Fibroblast of villous mesenchyme (primary cell): ENCODE measurements at regions not wholly inside any gene's neighbourhood (a gene's known extent, or its start where the extent isn't known, plus 50 kb on each side); places are given as distances from the start of the nearest gene placed in this dataset.

ENCODE experiments used
- DNase-seq: peaks from one replicate; pipeline ENCODE4 v3.0.0-alpha.2; 2010; ENCODE audit warnings: low read depth
- H3K4me3 ChIP-seq: 2 replicates; pipeline ENCODE4 v1.5.1; 2011; ENCODE audit warnings: low read depth, mild to moderate bottlenecking, low read length
- CTCF ChIP-seq: IDR thresholded peaks from 2 replicates; pipeline ENCODE4 v1.5.1; 2012; ENCODE audit warnings: low read depth, mild to moderate bottlenecking, low read length; ENCODE audit not compliant: insufficient read depth

- no peak for DNase-seq
- no peak for TF ChIP-seq CTCF
- no peak overlapping the region for H3K4me3 ChIP-seq
Observed at GRCh38 chr11:59302991-59303390, 55.7 kb upstream of the OR5AN1 start.

GRCh38 chr11:59295435-59295834, 63.3 kb upstream of the OR5AN1 start:
- DNase-seq: no peak
- TF ChIP-seq CTCF: no peak
- H3K4me3 ChIP-seq: no peak overlapping the region

GRCh38 chr11:59292611-59293010, 66.1 kb upstream of the OR5AN1 start:
- no peak overlapping the region for H3K4me3 ChIP-seq
- no peak for DNase-seq

GRCh38 chr11:59291228-59291627, 67.5 kb upstream of the OR5AN1 start:
- TF ChIP-seq CTCF: no peak
- DNase-seq: no peak
- no peak overlapping the region for H3K4me3 ChIP-seq

More at GRCh38 chr11:59292611-59293010, 66.1 kb upstream of the OR5AN1 start:
- TF ChIP-seq CTCF: no peak

GRCh38 chr11:59289356-59290181, 69.1 kb upstream of the OR5AN1 start:
- no peak for DNase-seq

GRCh38 chr11:59285716-59286260, 72.9 kb upstream of the OR5AN1 start:
- H3K4me3 ChIP-seq: no peak overlapping the region
- no peak for TF ChIP-seq CTCF

More at GRCh38 chr11:59289356-59290181, 69.1 kb upstream of the OR5AN1 start:
- no peak overlapping the region for H3K4me3 ChIP-seq
- TF ChIP-seq CTCF: no peak

More at GRCh38 chr11:59285716-59286260, 72.9 kb upstream of the OR5AN1 start:
- no peak for DNase-seq
